CD14-positive monocyte (primary cell): ENCODE measurements at regions not wholly inside any gene's neighbourhood (a gene's known extent, or its start where the extent isn't known, plus 50 kb on each side); places are given as distances from the start of the nearest gene placed in this dataset.
A peak's percentile ranks its signal among the peaks of the same experiment; 100 is the strongest.
"Not testable (repeated sequence)": the region's sequence is repeated elsewhere in the genome, so short reads cannot be mapped to it uniquely, and the experiment has no call there.

ENCODE experiments used
- DNase-seq, 3 donors: peaks; one replicate each; pipeline ENCODE4 v3.0.0-alpha.2; 2011 to 2022
- H2AFZ ChIP-seq: 2 replicates; pipeline ENCODE4 v1.6.0; 2012; ENCODE audit warnings: mild to moderate bottlenecking, low read depth, low read length, inconsistent platforms; ENCODE audit not compliant: insufficient read depth, poor library complexity, severe bottlenecking
- H3K27ac ChIP-seq, 2 donors: 1 replicate in 1 of 2; 2 replicates in 1 of 2; pipeline ENCODE4 v1.5.1; 2012 to 2013; ENCODE audit warnings: low read length in 2 of 2, control low read depth in 1 of 2, inconsistent platforms in 1 of 2, low read depth in 1 of 2, mild to moderate bottlenecking in 1 of 2
- H3K27me3 ChIP-seq, 2 donors: one replicate each; pipeline versions ENCODE4 v1.6.0 to v1.6.1; 2011 to 2013; ENCODE audit warnings: low read length in 2 of 2; ENCODE audit not compliant: control insufficient read depth in 2 of 2, insufficient read depth in 2 of 2
- H3K36me3 ChIP-seq, 2 donors: replicated peaks in 1 of 2; 1 replicate in 1 of 2; 2 replicates in 1 of 2; pipeline versions ENCODE4 v1.5.1 to v1.6.1; 2012 to 2013; ENCODE audit warnings: low read length in 2 of 2, control low read depth in 1 of 2, inconsistent platforms in 1 of 2, mild to moderate bottlenecking in 1 of 2; ENCODE audit not compliant: insufficient read depth in 2 of 2, control insufficient read depth in 1 of 2
- H3K4me1 ChIP-seq, 2 donors: 1 replicate in 1 of 2; 2 replicates in 1 of 2; pipeline versions ENCODE4 v1.5.1 to v1.6.1; 2012 to 2013; ENCODE audit warnings: low read length in 2 of 2, control low read depth in 1 of 2, inconsistent platforms in 1 of 2, mild to moderate bottlenecking in 1 of 2, moderate library complexity in 1 of 2; ENCODE audit not compliant: insufficient read depth in 2 of 2, control insufficient read depth in 1 of 2
- H3K4me2 ChIP-seq: replicated peaks from 2 replicates; pipeline ENCODE3; 2012; ENCODE audit warnings: low read length, moderate library complexity, mild to moderate bottlenecking; ENCODE audit not compliant: poor library complexity, severe bottlenecking; ENCODE audit errors: extremely low read depth
- H3K4me3 ChIP-seq, 3 experiments: fragments of 200-600 bp in 1 of 3; sonication (generic) in 1 of 3; replicated peaks in 1 of 3; 1 replicate in 2 of 3; 2 replicates in 1 of 3; pipeline ENCODE4 v1.5.1; 2011 to 2013; ENCODE audit warnings: low read length in 3 of 3, mild to moderate bottlenecking in 3 of 3, control low read depth in 2 of 3, low read depth in 2 of 3, inconsistent platforms in 1 of 3, moderate library complexity in 1 of 3
- H3K79me2 ChIP-seq: 2 replicates; pipeline ENCODE4 v1.6.0; 2012; ENCODE audit warnings: mild to moderate bottlenecking, control low read depth, inconsistent platforms, low read length, moderate library complexity; ENCODE audit not compliant: insufficient read depth
- H3K9ac ChIP-seq: 2 replicates; pipeline ENCODE4 v1.6.0; 2017; ENCODE audit warnings: low read length, mild to moderate bottlenecking; ENCODE audit not compliant: insufficient read depth, poor library complexity, severe bottlenecking
- H3K9me3 ChIP-seq, 2 donors: replicated peaks in 1 of 2; 1 replicate in 1 of 2; 2 replicates in 1 of 2; pipeline versions ENCODE4 v1.5.1 to v1.6.1; 2012 to 2013; ENCODE audit warnings: low read length in 2 of 2, control low read depth in 1 of 2; ENCODE audit not compliant: control insufficient read depth in 1 of 2, insufficient read depth in 1 of 2
- H4K20me1 ChIP-seq: 2 replicates; pipeline ENCODE4 v1.6.0; 2012; ENCODE audit warnings: mild to moderate bottlenecking, low read length, control low read depth, moderate library complexity; ENCODE audit not compliant: insufficient read depth
- H3K27ac Mint-ChIP-seq, 7 donors: one replicate each; pipeline ENCODE4 v1.8.0; 2020; ENCODE audit warnings: mild to moderate bottlenecking in 7 of 7, mixed read lengths in 7 of 7, moderate library complexity in 6 of 7, inconsistent platforms in 2 of 7
- H3K27me3 Mint-ChIP-seq, 3 donors: one replicate each; pipeline ENCODE4 v1.8.0; 2021 to 2022; ENCODE audit warnings: low read depth in 3 of 3, mild to moderate bottlenecking in 3 of 3, mixed read lengths in 3 of 3, moderate library complexity in 3 of 3, inconsistent platforms in 1 of 3
- H3K36me3 Mint-ChIP-seq, 2 donors: one replicate each; pipeline ENCODE4 v1.8.0; 2020; ENCODE audit warnings: mixed read lengths in 2 of 2, inconsistent platforms in 1 of 2, mild to moderate bottlenecking in 1 of 2
- H3K4me1 Mint-ChIP-seq: one replicate; pipeline ENCODE4 v1.8.0; 2020; ENCODE audit warnings: mild to moderate bottlenecking, mixed read lengths
- H3K4me3 Mint-ChIP-seq, 2 donors: one replicate each; pipeline ENCODE4 v1.8.0; 2020; ENCODE audit warnings: mild to moderate bottlenecking in 2 of 2, mixed read lengths in 2 of 2, moderate library complexity in 1 of 2
- H3K9me3 Mint-ChIP-seq, 7 donors: one replicate each; pipeline ENCODE4 v1.8.0; 2020 to 2022; ENCODE audit warnings: mixed read lengths in 7 of 7, mild to moderate bottlenecking in 6 of 7, moderate library complexity in 6 of 7, inconsistent platforms in 2 of 7
- WGBS: methylation state at CpG from one replicate; pipeline ENCODE4 v1.1.5; 2013; ENCODE audit warnings: missing lambda C conversion rate; ENCODE audit not compliant: insufficient coverage; 5-methylcytosine and 5-hydroxymethylcytosine counted together
- intact Hi-C, 2 donors: fragments of 100-400 bp; cut with micrococcal nuclease; formaldehyde crosslinking; loops; one replicate each; pipeline versions ENCODE4 v1.15.0 to v1.15.1; 2023

GRCh38 chr1:121007755-121008154, 118.2 kb downstream of the PPIAL4A start:
- WGBS = 31% methylated on average over 6 of the region's 10 CpGs
- H2AFZ ChIP-seq, H4K20me1 ChIP-seq, DNase-seq, H3K9me3 Mint-ChIP-seq, H3K79me2 ChIP-seq, H3K36me3 Mint-ChIP-seq, H3K36me3 ChIP-seq, H3K9ac ChIP-seq, H3K9me3 ChIP-seq, H3K4me2 ChIP-seq, intact Hi-C loops, H3K27ac ChIP-seq, H3K27ac Mint-ChIP-seq: not testable (repeated sequence)
- peaks cover 2 to 23% of the 10 kb centered on the region in 2 donors for H3K27me3 ChIP-seq
- H3K4me1 Mint-ChIP-seq = peaks cover 20% of the 10 kb centered on the region
- H3K27me3 Mint-ChIP-seq = peaks cover 25 to 29% (median 27%) of the 10 kb centered on the region in 3 donors
- peak overlapping the region in 1 of 3 experiments; percentile 68 for H3K4me3 ChIP-seq
- peak overlapping the region; percentile 81 to 87 for H3K4me3 Mint-ChIP-seq
- peaks cover 8 to 11% of the 10 kb centered on the region in 2 donors for H3K4me1 ChIP-seq

GRCh38 chr1:121008512-121009215, 119.1 kb downstream of the PPIAL4A start:
- peak in 1 of 3 donors; percentile 2 for DNase-seq
- H3K36me3 Mint-ChIP-seq, H3K4me2 ChIP-seq, intact Hi-C loops, H3K9me3 Mint-ChIP-seq, H3K9ac ChIP-seq, H3K27ac ChIP-seq, H4K20me1 ChIP-seq, H3K27ac Mint-ChIP-seq, H3K36me3 ChIP-seq, H3K9me3 ChIP-seq, H3K79me2 ChIP-seq: not testable (repeated sequence)
- peaks cover 2 to 23% of the 10 kb centered on the region in 2 donors for H3K27me3 ChIP-seq
- 8% methylated on average over 21 of the region's 46 CpGs for WGBS
- H3K4me1 ChIP-seq = peaks cover 8 to 11% of the 10 kb centered on the region in 2 donors
- peaks cover 25 to 29% (median 27%) of the 10 kb centered on the region in 3 donors for H3K27me3 Mint-ChIP-seq
- peaks cover 18% of the 10 kb centered on the region for H3K4me1 Mint-ChIP-seq
- H3K4me3 ChIP-seq = peak overlapping the region in 2 of 3 experiments; percentile 29 to 68
- peak overlapping the region; percentile 42 for H2AFZ ChIP-seq
- H3K4me3 Mint-ChIP-seq = peak overlapping the region; percentile 81 to 93

DNA sequence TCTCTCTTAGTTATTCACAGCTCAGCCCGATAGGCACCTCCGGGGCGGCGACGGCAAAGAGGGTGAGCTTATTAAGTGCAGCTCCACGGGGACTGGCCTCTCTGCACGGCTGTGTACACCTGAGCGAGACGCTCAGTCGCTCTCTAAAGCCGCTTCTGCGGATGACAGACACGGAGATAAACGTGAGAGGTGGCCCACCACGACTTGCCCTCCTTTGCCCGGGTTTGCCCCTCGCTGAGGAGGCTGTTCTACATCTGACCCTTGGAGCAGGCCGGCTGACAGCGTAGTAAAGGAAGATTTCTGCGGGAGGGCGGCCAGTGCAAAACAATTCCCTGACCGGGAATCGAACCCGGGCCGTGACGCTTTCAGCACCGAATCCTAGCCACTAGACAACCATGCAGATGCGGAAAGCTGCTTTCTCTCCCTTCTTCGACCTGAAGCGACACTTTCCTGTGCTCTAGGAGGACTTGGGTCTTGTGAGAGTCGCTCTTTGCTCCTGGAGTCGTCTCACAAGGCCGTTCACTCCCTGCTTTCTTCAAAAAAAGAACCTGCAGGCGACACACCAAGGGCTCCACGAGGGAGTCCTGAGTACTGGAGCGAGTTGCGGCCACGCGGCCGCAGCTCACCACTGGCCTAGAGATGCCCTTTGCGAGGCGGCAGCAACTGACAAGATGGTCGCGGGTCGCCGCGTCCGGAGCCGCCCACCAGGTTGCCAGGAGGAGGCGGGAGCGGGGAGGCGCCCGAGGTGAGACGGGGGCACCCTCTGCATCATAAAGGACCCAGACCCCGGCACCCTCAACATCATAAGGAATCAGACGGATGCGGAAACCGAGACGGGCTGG, 119.9 kb downstream of the PPIAL4A start:
- DNase-seq = peak in 2 of 3 donors; percentile 6 to 10
- H3K36me3 ChIP-seq, H3K27ac Mint-ChIP-seq, H3K4me2 ChIP-seq, H3K9ac ChIP-seq, H3K79me2 ChIP-seq, H3K36me3 Mint-ChIP-seq, H3K9me3 Mint-ChIP-seq, H4K20me1 ChIP-seq, H3K9me3 ChIP-seq, H3K27ac ChIP-seq, intact Hi-C loops: not testable (repeated sequence)
- peak overlapping the region; percentile 29 to 68 (median 33) for H3K4me3 ChIP-seq
- peaks cover 25 to 29% (median 27%) of the 10 kb centered on the region in 3 donors for H3K27me3 Mint-ChIP-seq
- peaks cover 2 to 23% of the 10 kb centered on the region in 2 donors for H3K27me3 ChIP-seq
- peak overlapping the region; percentile 42 for H2AFZ ChIP-seq
- H3K4me1 Mint-ChIP-seq = peaks cover 18% of the 10 kb centered on the region
- 0% methylated on average over 9 of the region's 59 CpGs for WGBS
- peaks cover 8 to 11% of the 10 kb centered on the region in 2 donors for H3K4me1 ChIP-seq
- H3K4me3 Mint-ChIP-seq = peak overlapping the region; percentile 81 to 93

DNA sequence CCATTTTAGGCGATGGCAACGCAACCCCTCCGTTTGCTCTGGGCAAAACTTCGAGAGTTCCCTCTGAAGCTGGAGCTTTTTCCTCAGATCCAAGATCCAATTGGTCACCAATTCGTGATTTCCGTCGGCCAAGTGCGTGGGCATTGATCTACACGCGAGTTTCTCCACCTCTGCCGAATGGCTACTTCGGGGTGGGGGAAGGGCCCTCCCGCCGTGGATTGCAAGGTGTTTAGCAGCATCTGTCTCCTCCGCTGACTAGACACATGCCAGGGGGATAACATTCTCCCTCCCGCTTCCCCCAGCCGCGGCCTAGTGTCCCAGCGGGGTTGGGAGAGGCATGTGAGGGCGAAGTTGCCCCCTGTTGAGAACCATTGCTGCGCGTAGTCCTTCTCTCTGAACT, 120.6 kb downstream of the PPIAL4A start:
- H3K79me2 ChIP-seq, H3K36me3 ChIP-seq, H3K4me2 ChIP-seq, H3K4me3 Mint-ChIP-seq, H3K27ac Mint-ChIP-seq, H3K9me3 ChIP-seq, H2AFZ ChIP-seq, intact Hi-C loops, H4K20me1 ChIP-seq, H3K9ac ChIP-seq, H3K27ac ChIP-seq, H3K4me3 ChIP-seq, DNase-seq, H3K9me3 Mint-ChIP-seq, H3K36me3 Mint-ChIP-seq: not testable (repeated sequence)
- WGBS = no CpG with 5 or more reads among the region's 22 CpGs
- Histone ChIP-seq H3K4me1 (peaks cover 8 to 11% of the 10 kb centered on the region in 2 donors), H3K27me3 (peaks cover 2 to 23% of the 10 kb centered on the region in 2 donors)
- peaks cover 18% of the 10 kb centered on the region for H3K4me1 Mint-ChIP-seq
- H3K27me3 Mint-ChIP-seq = peaks cover 25 to 29% (median 27%) of the 10 kb centered on the region in 3 donors
